Kidney epithelial cell (primary cell): ENCODE measurements at regions not wholly inside any gene's neighbourhood (a gene's known extent, or its start where the extent isn't known, plus 50 kb on each side); places are given as distances from the start of the nearest gene placed in this dataset.

Experiments used
- DNase-seq: peaks from one replicate; pipeline ENCODE4 v3.0.0-alpha.2; 2010; ENCODE audit warnings: low read depth
- H3K27me3 ChIP-seq: 2 replicates; pipeline ENCODE4 v1.6.0; 2011; ENCODE audit warnings: low read length; ENCODE audit not compliant: control insufficient read depth, insufficient read depth
- H3K36me3 ChIP-seq: 2 replicates; pipeline ENCODE4 v1.5.1; 2011; ENCODE audit warnings: low read length; ENCODE audit not compliant: control insufficient read depth, insufficient read depth
- H3K4me3 ChIP-seq: 2 replicates; pipeline ENCODE4 v1.5.1; 2011; ENCODE audit warnings: low read depth, mild to moderate bottlenecking, control low read depth, low read length
- TF ChIP-seq, protein P1 (sequence below): IDR thresholded peaks from 2 replicates; pipeline ENCODE4 v1.5.1; 2011; ENCODE audit warnings: mild to moderate bottlenecking, moderate library complexity, low read length, control low read depth, inconsistent platforms; ENCODE audit not compliant: insufficient read depth, poor library complexity, severe bottlenecking

DNA sequence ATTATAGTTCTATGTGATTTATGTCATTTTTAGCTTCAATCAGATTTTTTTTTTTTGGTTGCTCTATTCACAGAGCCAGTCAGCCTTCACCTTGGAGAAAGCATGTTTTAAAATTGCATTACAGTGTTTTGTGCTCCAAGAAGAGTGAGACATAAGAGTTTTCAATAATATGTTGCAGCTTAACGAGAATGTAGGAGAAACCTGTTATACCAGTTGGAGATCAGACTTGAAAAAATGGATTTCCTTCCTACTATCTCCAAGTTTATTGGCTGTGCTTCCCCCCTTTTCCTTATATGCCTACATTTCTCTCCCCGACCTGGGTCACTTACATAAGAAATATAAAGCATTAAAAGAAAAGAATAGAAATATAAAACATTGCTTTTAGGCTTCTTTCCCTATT is 123.9 kb upstream of the ARGLU1 start:
- no peaks in the 10 kb centered on the region for H3K36me3 ChIP-seq
- TF ChIP-seq, protein P1, sequence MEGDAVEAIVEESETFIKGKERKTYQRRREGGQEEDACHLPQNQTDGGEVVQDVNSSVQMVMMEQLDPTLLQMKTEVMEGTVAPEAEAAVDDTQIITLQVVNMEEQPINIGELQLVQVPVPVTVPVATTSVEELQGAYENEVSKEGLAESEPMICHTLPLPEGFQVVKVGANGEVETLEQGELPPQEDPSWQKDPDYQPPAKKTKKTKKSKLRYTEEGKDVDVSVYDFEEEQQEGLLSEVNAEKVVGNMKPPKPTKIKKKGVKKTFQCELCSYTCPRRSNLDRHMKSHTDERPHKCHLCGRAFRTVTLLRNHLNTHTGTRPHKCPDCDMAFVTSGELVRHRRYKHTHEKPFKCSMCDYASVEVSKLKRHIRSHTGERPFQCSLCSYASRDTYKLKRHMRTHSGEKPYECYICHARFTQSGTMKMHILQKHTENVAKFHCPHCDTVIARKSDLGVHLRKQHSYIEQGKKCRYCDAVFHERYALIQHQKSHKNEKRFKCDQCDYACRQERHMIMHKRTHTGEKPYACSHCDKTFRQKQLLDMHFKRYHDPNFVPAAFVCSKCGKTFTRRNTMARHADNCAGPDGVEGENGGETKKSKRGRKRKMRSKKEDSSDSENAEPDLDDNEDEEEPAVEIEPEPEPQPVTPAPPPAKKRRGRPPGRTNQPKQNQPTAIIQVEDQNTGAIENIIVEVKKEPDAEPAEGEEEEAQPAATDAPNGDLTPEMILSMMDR = no peak
- no peak overlapping the region for H3K4me3 ChIP-seq
- no peak for DNase-seq
- H3K27me3 ChIP-seq = no peaks in the 10 kb centered on the region

DNA sequence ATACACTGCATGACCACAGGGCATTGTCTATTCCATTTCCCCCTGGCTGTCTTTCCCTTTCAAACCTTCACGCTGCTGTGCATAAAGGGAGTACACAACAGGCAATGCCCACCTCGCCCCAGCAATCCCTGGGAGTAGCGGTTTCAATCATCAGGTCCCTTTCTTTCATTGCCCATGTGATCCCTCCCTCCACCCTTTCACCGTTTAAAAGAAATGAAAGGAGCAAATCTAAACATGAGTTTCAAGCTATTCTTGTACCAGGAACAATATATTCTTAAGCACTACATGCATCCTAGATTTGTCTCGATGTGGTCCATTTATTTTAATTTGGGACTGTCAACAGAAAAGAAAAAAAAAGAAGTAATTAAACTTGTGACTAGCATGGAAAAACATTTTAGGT is 123.4 kb upstream of the ARGLU1 start:
- DNase-seq = no peak
- Histone ChIP-seq H3K27me3 (no peaks in the 10 kb centered on the region), H3K4me3 (no peak overlapping the region), H3K36me3 (no peaks in the 10 kb centered on the region)
- TF ChIP-seq, protein P1 = no peak

GRCh38 chr13:106690779-106691178 is 122.8 kb upstream of the ARGLU1 start:
- no peak for DNase-seq
- H3K4me3 ChIP-seq = no peak overlapping the region
- TF ChIP-seq, protein P1 = no peak
- no peaks in the 10 kb centered on the region for H3K36me3 ChIP-seq
- H3K27me3 ChIP-seq = no peaks in the 10 kb centered on the region

DNA sequence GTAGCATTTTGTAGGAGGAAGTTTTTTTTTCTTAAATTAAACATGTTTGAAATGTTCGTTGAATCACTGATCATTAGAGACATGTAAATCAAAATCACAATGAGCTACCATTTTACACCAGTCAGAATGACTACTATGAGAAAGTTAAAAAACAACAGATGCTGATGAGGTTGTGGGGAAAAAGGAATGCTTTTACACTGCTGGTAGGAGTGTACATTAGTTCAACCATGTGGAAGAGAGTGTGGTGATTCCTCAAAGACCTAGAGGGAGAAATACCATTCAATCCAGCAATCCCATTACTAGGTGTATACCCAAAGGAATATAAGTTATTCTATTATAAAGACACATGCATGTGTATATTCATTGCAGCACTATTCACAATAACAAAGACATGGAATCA is 122.0 kb upstream of the ARGLU1 start:
- TF ChIP-seq, protein P1 = no peak
- Histone ChIP-seq H3K36me3 (no peaks in the 10 kb centered on the region), H3K27me3 (no peaks in the 10 kb centered on the region), H3K4me3 (no peak overlapping the region)
- DNase-seq = no peak

DNA sequence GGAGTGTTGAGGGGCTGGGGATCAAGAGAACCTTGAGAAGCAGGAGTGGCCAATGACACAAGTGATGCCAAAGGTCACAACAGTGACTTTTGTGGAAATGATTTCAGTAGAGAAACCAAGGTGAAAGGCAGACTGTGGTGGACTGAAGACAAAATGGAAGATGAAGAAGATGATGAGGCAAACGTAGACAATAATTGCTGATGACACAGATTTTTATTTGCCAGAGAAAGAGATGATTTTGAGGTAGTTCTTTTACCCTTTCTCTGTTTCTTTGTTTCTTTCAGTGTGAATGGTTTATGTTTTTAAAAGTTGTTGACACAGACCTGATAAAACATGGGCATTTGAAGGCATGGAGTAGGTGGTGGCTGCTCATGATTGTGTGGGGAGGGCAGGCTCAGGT is 121.0 kb upstream of the ARGLU1 start:
- TF ChIP-seq, protein P1 = no peak
- H3K36me3 ChIP-seq = no peaks in the 10 kb centered on the region
- no peak for DNase-seq
- H3K27me3 ChIP-seq = no peaks in the 10 kb centered on the region
- H3K4me3 ChIP-seq = no peak overlapping the region

GRCh38 chr13:106686163-106686562 is 118.2 kb upstream of the ARGLU1 start:
- H3K4me3 ChIP-seq = no peak overlapping the region
- TF ChIP-seq, protein P1 = no peak
- no peaks in the 10 kb centered on the region for H3K27me3 ChIP-seq
- no peaks in the 10 kb centered on the region for H3K36me3 ChIP-seq
- DNase-seq = no peak
